RPMI7951 (cell line): ENCODE measurements at regions not wholly inside any gene's neighbourhood (a gene's known extent, or its start where the extent isn't known, plus 50 kb on each side); places are given as distances from the start of the nearest gene placed in this dataset.

Source experiments
- DNase-seq: peaks from one replicate; pipeline ENCODE4 v3.0.0-alpha.2; 2012; ENCODE audit warnings: low read depth

DNA sequence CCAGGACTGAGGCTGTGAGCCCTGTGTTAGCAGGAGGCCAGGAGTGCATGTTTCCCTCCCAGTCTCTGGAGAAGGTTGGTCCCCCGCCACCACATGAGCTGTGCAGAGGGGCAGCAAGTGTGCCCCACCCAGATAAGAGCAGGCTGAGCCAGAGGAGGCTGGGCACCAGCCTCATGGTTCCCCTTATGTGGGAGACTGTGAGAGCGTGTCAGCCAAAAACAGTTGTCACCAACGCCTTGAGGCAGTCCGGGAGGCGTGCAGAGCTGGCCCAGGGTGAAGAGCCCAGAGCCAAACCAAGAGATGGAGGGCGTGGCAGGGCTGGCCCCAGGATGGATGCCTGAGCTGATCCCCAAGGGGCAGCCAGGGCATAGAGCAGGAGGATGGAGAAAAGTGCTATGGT lies 128.7 kb upstream of the GLI2 start:
- DNase-seq: no peak

DNA sequence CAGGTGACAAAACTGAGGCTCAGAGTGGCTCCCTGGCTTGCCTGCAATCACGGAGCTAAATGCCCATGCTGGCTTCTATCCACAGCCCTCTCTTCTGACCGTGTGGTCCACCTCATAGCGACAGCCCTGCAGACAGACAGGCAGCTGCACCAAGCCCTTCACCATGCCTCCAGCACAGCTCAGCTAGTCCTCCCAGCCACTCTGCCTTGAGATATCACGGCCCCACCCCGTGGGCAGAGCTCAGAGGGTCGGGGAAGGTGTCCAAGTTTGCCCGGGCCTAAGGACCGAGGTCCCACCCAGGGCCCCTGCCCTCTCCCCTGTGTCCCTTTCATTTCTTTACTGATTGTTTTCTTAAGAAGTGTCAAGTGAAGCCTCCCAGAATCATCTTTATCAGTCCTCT lies 128.2 kb upstream of the GLI2 start:
- no peak for DNase-seq

DNA sequence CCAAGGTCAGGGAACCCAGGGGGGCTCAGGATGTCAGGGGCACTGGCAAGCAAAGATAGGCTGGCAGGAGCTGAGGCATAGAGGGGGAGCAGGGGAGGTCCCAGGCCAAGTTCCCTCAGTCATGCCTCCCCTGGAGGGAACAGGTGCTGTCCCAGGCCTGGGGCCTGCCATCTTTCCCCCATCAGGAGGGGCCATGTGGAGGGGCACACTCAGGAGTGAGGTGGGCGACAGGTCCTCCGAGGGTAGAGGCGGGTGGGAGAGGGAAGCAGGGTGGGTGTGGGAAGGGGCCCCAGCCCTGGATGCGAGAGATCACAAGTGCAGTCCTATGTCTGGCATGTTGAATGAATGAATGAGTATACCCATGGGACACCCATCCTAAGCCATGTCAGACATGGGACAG lies 127.7 kb upstream of the GLI2 start:
- no peak for DNase-seq

DNA sequence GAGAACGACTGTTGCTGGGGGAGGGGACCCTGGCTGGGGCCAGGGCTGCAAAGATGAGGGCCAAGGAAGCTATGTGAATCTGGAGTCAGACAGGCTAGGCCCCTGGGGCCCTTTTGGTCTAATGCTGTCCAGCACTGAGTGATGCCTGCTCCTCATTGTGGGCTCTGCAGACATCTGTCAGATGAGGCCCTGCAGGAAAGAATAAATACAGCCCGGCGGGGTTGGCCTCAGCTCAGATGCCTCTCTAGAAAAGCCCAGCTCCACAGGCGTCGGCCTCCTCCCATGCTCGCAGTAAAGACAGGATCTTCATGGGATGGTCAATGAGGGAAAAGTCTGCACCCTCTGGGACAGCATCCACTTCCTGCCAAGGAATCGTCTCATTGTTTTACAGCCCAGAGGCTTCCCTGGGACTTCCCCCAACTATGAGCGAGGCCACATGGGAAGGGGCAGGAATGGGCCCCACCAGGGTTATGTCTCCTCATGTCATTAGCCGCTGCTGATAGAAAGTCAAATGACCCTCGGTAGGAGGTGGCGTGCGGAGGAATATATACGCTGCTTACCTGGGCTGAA lies 125.8 kb upstream of the GLI2 start:
- DNase-seq: no peak

DNA sequence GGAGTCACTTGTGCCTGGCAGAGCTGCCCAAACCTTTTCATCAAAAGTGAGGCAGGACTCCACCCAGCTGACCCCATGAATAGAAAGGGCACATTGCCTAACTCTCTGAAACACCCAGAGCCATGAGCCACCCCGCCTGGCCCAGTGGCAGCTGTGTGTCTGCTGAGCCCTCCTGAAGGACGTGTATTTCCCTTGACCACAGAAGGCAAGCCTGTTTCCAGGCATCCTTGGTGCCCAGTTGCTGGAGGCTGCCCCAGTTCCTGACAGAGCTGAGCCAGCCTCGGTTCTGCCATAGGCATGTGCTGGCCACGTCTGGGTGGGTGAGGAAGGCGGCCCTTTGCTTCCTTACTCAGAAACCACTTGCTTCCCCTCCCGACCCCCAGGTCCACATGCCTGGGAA lies 124.7 kb upstream of the GLI2 start:
- DNase-seq: no peak

DNA sequence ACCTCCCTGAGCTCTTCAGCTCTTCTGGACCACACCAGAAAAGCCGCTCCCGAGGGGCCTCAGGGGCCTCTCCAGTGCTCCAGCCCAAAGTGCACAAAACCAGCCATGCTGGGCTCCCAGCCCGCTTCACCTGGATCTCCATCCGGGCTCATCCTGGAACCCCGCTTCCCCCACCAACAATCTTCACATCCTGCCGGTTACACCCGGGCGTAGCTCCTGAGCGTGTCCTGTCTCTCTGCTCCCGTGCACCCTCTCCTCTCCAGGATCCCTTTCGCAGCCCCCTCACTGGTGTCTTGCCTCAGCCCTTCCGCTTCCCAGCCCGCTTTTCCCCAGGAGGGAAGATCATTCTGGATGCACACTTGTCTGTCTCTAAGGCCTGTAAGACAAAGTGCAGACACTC lies 123.7 kb upstream of the GLI2 start:
- DNase-seq: no peak

DNA sequence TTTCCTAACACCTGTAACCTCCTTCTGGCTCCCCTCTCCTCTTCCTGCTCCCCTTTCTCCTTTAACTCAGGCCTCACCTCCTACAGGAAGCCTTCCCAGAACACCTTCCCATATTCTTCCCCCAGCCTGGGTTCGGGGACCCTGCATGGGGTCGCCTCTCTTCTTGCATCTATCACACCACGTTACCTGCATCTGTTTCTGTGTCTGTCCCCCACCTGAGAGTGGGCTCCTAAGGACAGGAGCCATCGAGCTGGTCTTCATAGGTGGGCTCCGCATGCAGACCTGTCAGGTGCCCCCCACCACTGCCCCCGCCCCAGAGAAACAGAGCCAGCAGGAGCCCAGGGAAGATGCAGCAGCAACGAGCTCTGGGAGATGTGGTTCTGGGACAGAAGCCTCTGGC lies 123.2 kb upstream of the GLI2 start:
- no peak for DNase-seq

DNA sequence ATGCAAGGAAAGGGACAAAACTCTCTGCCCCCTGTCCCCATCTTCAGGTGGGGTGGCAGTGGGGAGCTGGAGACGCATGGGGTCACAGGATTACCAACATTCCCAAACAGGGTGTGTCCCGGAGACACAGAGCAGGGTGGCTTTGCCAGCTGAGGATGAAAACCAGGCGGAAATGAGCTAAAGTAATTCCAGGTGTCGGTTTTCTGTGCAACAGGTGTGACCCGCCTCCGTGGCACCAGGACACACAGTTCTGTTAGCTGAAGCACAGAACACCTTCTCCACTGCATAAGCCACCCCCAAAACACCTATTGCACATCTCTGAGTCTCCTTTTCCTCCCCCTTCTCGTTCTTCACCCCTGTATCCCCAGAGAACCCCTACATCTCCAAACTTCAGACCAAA lies 122.7 kb upstream of the GLI2 start:
- no peak for DNase-seq

DNA sequence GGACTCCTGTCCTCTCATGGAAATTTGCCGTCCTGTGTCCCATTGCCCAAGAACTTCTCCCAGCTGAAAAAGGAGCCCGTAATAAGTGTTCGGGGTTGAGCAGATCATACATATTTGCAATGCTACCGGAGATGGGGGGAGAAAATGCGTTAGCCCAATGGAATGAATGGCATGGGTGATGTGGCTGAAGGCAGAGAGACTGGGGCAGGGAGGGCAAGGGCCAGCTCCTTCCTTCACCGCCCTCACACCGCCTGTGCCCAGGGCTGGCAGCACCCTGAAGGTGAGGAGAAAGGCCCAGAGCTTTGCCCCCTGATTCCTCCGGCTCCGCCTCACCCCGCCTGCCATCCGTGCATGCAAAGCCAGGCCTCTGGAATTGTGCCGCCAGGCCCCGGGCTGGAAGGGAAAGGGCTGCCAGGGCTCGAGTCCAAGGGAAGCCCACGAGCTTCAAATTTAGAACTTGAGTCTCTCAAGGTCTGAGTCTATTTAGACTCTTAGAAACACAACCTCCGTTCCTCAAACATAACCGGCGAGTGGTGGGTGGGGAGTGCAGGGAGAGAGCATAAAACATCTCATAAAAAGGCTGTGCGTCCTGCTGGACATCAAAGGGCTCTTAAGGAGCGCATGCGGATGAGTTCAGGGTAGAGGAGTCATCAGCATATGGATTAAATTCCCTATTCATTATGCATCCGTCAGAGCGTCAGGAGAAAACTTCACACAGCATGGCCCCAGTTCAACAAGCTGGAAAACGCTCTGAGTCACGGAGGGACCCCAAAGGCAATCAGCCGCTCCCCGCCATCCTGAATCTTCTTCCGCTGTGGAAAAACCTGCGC lies 121.7 kb upstream of the GLI2 start:
- DNase-seq: no peak

DNA sequence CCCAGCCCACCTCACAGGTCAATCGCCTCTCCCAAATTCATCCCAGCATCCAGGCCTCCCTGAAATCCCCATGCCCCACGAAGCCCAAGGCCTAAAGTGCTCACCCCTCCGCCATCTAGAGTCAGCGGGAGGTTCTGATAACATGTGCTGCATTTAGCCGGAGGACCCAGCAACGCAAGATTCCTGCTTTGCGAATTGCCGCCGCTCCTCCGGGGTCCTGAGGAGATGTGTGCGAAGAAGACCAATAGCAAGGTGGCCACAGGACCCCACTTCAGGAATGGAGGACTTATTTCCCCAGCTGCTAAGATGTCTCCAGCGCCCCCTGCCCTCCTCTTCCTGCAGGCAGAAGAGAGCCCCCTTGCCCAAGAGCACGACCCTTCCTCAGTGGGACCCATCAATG lies 120.8 kb upstream of the GLI2 start:
- no peak for DNase-seq

DNA sequence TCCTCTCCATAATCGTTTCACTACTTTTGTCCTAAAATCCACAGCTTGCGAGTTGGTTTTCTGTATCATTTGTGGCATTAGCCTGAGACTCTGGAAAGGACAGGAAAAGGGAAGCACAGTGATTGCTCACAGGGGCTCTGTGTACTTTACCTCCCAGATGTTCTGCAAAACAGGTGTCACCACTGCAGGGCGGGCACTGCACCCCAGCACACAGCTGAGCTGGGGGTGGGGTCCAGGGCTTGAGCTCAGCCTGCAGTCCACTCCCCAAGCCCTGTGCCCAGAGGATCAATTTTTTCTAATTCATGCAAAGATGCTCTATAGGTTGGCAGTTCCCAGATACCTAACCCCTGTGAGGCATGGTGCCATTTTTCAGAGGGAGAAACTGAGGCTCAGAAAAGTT lies 119.4 kb upstream of the GLI2 start:
- DNase-seq: no peak

DNA sequence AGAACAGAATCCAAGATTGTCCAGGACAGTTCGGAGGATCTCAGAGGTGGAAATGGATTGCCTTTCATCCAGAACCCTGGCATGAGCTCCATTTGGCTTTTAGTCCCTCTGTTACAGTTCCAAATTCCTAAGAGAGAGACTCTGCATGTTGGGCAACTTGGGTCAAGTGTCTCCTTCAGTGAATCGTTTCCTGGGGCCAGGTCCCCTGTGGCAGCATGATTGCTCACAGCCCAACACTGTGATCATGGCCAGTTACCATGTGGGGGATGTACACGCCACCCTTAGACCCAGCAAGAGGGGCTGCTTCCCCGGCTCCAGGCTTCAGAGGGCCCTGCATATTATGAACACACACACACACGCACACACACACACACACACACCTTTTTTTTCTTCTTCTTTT lies 118.6 kb upstream of the GLI2 start:
- no peak for DNase-seq

DNA sequence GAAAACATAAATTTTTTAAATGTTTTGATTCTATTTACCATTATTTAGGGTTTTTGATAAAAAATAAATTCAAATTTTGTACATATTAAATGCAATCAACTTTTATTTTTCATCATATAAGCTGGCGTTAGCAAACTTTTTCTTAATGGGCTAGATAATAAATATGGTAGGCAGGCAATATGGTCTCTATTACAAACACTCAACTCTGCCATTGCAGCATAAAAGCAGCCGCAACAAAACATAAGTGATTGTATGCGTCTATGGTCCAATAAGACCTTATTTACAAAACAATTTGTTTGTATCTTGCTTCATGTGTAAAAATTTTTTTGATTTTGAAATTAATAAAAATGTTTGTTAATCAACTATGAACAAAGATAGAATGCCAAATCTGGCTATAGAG lies 116.8 kb upstream of the GLI2 start:
- no peak for DNase-seq

DNA sequence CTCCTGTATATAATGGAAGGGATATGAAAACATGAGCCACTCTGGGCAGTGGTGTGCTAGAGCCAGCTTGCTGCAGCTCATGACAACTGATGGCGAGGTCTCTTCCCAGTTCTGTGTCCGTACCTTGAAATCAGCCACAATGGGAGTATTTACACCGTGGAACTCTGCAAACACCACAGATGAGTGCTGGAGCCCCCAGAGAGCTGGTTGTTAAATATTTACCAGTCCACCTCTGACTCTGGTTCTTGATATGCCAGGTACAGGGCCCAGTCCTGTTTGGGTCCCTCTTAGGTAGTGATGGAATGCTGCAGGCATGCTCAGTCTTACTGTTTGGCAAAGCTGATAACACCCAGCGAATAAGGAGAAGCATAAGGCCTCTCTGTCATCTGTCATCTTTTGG lies 116.1 kb upstream of the GLI2 start:
- no peak for DNase-seq

DNA sequence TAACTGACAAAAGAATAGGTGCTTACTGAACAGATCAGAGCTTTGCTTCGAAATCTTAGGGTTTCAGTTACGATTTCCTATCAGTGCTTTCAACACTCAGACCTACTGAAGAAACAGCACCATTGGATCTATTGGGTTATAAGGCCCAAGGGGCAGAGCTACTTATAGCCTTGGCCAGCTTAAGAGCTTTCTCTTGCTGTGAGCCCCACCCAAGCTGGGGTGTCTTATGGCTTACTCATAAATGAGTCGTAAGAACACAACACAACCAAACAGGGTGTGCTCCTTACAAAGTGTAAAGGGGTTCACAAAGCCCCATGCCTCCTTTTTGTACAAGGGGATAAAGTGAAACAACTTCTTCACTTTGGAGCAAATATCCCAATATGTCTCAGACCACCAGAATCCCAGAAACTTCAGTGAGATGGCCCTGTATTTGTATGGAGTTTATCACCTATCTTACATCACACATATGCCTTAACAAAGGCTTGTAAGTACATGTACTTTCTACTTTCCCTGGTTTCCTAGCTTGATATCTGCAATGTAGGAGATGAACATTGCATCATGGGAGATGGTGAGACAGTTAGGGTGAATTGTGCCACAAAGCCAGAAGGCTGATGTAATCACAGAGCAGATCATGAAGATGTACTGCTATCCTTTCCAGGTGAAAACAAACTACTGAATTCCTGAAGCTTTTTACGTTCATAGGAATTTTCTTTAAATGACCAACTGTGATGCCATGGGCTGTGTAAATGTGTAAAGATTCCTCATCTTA lies 115.5 kb upstream of the GLI2 start:
- no peak for DNase-seq

DNA sequence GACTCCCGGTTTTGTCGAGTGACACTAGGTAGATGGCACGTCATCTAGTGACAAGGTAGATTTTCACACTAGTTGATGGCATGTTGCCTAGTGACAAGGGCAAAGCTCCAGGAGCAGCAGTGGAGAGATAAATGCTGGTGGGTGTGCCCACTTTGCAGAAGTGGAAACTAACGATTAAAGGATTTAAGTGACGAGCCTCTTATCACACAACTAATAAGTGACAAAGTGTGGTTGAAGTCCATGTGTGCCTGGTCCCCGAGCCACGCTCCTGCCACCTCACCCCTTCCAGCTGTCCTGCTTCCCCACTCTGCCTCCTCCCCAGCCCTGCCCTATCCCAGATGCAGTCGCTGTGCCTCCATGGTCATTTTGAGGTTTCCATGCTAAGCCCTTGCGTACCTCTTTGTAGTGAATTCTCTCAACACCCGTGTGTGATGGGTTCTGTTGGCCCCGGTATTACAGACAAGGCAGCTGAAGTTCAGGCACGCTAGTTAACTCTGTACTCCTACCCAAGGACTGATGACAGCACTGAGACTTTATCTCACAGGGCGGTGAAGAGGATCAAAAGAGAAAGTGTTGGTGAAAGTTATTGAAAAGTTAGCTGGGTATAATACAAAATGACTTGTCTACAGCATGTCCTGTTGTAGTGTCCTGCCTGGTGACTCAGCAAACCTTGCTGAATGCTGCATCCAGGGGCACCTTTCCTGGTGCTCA lies 113.4 kb upstream of the GLI2 start:
- no peak for DNase-seq

DNA sequence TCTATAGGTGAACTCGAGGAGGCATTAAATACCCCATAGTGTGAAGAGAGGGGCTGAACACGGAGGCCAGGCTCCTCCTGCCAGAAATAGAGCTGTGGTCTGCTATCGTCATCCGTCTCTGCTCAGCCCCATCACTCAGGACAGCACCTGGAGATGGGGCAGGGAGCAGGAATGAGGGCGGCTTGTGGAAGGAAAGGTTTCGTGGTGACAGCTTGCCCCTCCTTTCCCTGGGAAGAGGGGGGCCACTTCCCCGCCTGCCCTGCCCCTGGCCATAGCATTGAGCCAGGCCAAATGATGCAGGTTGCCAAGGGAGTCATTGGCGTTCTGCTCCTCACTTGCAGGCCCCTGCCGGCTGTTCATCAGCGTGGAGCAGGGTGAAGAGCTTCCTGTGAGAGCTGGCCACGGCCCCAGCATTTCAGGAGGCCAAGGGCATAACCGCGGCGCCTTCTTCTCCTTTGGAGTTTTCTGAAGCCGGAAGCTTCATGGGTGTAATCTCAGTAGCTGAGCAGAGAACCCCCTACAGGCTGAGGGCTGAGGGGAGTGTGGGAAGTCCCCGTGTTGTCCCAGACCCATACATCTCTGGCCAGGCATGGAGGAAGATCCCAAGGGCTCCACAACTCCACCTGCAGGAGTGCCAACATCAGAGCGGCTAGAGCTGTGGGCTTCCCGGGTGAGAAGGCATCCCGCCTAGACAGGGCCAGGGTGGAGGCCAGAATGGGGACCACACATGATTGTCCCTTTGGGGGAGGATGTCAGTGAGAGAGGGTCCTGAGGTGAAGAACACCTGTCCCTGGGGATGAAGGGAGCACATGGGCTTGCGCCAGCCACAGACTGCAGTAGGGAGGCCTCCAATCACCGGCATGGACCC lies 112.5 kb upstream of the GLI2 start:
- DNase-seq: no peak

DNA sequence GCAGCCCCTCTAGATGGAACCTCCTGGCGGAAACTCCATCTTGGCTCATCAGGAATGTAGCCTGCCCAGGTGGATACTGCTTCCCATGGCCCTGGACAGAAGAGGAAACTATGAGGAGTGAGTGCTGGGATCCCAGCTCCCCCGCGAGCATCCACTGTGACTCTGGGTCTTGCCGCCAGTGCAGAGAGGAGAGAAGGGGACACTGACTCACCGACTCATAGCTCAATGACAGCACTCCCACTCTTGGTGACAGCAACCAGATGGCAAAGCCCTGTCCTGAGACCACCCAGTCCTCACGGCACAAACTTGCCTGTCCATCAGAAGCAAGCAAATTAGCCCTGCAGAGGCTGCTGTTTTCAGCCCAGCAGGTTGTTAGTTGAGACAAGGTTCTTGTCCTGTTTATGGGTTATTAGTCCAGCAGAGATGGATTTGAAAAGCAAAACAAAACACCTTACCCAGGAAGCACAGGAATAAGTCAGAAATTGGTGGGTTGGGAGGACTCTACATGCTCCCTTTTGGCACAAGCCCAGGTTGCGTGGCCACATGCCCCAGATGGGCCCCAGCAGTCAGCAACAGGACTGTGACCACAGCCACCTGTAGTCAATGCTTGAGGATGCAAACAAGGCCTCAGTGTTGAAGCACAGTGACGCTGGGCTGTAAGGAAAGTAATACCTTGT lies 111.5 kb upstream of the GLI2 start:
- DNase-seq: no peak

DNA sequence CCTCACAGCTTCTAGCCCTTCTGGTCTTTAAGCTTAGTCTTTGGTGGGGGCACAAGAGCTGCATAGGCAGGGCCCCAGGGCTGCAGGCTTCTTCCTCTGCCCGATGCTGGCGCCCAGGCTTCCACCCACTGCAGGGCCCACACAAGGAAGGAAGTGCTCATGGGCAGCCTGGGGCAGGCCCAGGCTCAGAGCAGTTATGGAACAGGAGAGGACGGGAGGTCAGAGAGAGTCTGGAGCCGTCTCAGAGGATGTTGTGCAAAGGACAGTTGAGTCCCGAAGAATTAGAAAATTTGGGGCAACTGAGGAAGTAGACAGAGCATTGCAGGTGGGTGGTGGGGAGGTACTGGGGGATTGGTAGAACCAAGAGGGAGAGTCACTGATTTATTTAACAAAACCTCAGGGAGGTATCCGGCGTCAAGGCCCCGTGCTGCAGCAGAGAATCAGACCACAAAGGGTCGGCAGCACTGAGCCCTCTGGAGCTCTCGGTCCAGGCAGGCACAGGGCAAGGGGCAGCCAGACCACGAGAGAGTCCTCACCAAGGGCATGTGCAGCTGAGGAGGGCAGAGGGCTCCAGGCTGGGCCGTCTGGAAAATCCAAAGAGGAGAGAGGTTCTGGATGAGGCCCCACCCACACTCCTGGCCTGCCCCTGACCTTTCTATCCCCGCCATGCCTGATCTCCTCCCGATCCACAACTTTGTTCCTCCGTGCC lies 110.8 kb upstream of the GLI2 start:
- no peak for DNase-seq

DNA sequence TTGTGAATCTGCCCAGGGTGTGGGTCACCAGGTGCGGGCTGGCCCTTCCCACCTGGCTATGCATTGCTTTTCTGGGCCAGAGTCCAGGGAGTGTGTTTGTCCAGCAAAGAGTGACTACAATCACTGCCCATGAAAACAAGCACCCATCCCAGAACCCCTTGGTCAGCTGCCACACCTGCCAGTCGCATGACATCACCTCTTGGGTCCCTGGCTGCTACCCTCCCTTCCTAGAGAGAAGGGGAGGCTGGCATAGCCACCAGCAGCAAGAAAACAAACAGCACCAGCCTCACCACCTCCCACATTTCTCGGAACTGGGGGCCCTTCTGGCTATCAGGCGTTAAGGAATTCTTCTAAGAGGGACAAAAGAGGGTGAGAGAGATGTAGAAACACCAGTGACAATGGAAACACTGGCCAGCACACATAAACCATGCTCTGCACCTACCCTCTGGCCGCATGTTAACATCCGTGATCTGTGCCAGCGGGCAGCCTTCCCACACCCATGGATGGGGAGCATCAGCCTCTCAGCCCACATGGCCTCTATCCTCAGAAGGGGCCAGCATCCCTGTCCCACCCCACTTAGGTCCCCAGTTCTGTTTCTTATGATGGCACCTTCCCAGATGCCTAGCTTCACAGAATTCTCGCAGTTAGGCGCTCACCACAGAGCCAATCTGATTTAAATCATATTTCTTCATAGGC lies 109.7 kb upstream of the GLI2 start:
- DNase-seq: no peak
